ENCODE measurements at regions not wholly inside any gene's neighbourhood (a gene's known extent, or its start where the extent isn't known, plus 50 kb on each side); places are given as distances from the start of the nearest gene placed in this dataset.

DNA sequence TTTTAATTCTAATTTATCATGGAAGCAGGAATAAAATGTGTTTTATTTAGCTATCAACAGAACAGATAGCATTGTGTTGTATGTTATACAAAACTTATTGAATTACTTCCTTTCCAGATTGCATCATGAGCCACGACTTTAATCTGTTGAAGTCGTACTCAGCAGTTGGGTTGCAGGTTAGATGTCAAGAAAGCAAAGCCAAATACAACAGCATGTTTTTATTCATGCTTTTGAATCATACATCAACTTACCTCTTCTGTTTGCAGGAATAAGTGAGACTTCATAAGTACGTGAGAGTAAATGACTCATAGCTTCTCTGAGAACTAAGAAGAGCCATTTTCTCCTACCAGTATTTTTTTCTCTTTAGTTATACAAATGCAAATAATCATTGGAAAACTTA, 110.8 kb upstream of the ADGRL4 start:
- Histone ChIP-seq H3K9me3 (ENCODE audit: control insufficient read depth in 2 of 2, low read length in 2 of 2) (peaks cover 0 to 5% of the 10 kb centered on the region in 2 donors), H3K27ac (ENCODE audit: low read depth in 2 of 2, low read length in 2 of 2) (no peak overlapping the region), H3K9ac (ENCODE audit: low read depth in 1 of 2, low read length in 2 of 2) (no peak overlapping the region), H3K27me3 (ENCODE audit: control insufficient read depth in 2 of 2, insufficient read depth in 2 of 2, low read length in 2 of 2) (no peaks in the 10 kb centered on the region), H3K4me3 (ENCODE audit: low read length in 2 of 2) (no peak overlapping the region), H3K4me1 (ENCODE audit: control insufficient read depth in 2 of 2, insufficient read depth in 2 of 2, low read length in 2 of 2) (no peaks in the 10 kb centered on the region), H3K36me3 (ENCODE audit: control insufficient read depth in 2 of 2, insufficient read depth in 2 of 2, low read length in 2 of 2) (no peaks in the 10 kb centered on the region)

DNA sequence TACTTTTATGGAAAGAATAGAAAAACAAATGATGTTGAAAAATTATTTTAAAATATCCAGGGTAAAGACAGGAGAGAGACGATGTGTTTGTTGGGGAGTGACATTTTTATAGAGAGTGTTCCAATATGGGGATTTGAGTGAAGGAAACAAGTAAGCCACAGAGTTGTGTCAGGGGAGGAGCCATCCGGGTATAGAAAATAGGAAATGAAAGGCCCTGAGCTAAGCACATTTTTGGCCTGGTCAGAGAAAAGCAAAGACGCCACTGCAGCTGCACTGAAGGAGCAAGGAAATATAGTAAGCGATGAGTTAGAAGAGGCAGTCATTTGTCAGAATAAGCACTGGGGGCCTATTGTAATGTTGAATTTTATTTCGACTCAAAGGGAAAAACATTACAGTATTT, 107.3 kb upstream of the ADGRL4 start:
- no peaks in the 10 kb centered on the region for H3K36me3 ChIP-seq (ENCODE audit: control insufficient read depth in 2 of 2, insufficient read depth in 2 of 2, low read length in 2 of 2)
- no peaks in the 10 kb centered on the region for H3K27me3 ChIP-seq (ENCODE audit: control insufficient read depth in 2 of 2, insufficient read depth in 2 of 2, low read length in 2 of 2)
- H3K9me3 ChIP-seq (ENCODE audit: control insufficient read depth in 2 of 2, low read length in 2 of 2) = peaks cover 0 to 5% of the 10 kb centered on the region in 2 donors
- H3K9ac ChIP-seq (ENCODE audit: low read depth in 1 of 2, low read length in 2 of 2) = no peak overlapping the region
- no peaks in the 10 kb centered on the region for H3K4me1 ChIP-seq (ENCODE audit: control insufficient read depth in 2 of 2, insufficient read depth in 2 of 2, low read length in 2 of 2)
- no peak overlapping the region for H3K27ac ChIP-seq (ENCODE audit: low read depth in 2 of 2, low read length in 2 of 2)
- no peak overlapping the region for H3K4me3 ChIP-seq (ENCODE audit: low read length in 2 of 2)

DNA sequence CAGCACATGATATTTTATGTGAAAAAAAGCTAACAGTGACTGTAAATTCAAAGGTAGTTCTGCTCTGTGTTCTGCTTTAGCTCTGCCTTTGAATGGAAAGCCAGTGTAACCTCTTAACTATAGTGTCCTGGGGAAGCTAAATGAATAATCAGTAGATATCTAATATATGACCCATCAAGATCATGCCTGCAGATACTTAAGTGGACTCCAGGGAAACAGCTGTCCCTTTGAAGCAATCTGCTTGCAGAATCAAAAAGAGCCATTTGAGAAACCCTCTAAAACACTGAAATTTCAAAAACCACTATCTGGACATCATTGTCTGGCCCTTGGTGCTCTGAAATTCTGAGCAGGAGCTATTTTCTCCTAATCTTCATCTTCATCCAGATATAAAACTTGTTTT, 104.2 kb upstream of the ADGRL4 start:
- H3K4me3 ChIP-seq (ENCODE audit: low read length in 2 of 2) = no peak overlapping the region
- H3K27me3 ChIP-seq (ENCODE audit: control insufficient read depth in 2 of 2, insufficient read depth in 2 of 2, low read length in 2 of 2) = no peaks in the 10 kb centered on the region
- H3K27ac ChIP-seq (ENCODE audit: low read depth in 2 of 2, low read length in 2 of 2) = no peak overlapping the region
- peaks cover 0 to 5% of the 10 kb centered on the region in 2 donors for H3K9me3 ChIP-seq (ENCODE audit: control insufficient read depth in 2 of 2, low read length in 2 of 2)
- no peak overlapping the region for H3K9ac ChIP-seq (ENCODE audit: low read depth in 1 of 2, low read length in 2 of 2)
- no peaks in the 10 kb centered on the region for H3K36me3 ChIP-seq (ENCODE audit: control insufficient read depth in 2 of 2, insufficient read depth in 2 of 2, low read length in 2 of 2)
- no peaks in the 10 kb centered on the region for H3K4me1 ChIP-seq (ENCODE audit: control insufficient read depth in 2 of 2, insufficient read depth in 2 of 2, low read length in 2 of 2)

DNA sequence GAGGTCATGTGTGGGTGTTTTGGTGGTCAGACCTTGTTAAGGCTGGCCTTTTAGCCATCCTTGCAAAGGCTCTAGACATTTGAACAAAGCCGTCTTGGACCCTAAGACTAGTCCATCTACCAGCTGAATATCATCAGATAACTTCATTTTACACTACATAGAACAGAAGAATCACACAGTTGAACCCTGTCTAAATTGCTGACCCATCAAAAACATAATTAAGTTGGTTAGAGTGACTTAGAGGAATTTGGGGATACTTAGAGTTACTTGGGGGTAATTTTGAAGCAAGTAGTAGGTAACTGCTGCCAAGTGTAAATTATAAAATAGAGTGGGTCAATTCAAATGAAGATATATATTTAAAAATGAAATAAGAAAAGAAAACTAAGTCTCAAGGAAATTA, 102.9 kb upstream of the ADGRL4 start:
- H3K4me1 ChIP-seq (ENCODE audit: control insufficient read depth in 2 of 2, insufficient read depth in 2 of 2, low read length in 2 of 2) = no peaks in the 10 kb centered on the region
- no peaks in the 10 kb centered on the region for H3K36me3 ChIP-seq (ENCODE audit: control insufficient read depth in 2 of 2, insufficient read depth in 2 of 2, low read length in 2 of 2)
- no peak overlapping the region for H3K9ac ChIP-seq (ENCODE audit: low read depth in 1 of 2, low read length in 2 of 2)
- no peak overlapping the region for H3K4me3 ChIP-seq (ENCODE audit: low read length in 2 of 2)
- H3K27ac ChIP-seq (ENCODE audit: low read depth in 2 of 2, low read length in 2 of 2) = no peak overlapping the region
- H3K9me3 ChIP-seq (ENCODE audit: control insufficient read depth in 2 of 2, low read length in 2 of 2) = peaks cover 0 to 5% of the 10 kb centered on the region in 2 donors
- H3K27me3 ChIP-seq (ENCODE audit: control insufficient read depth in 2 of 2, insufficient read depth in 2 of 2, low read length in 2 of 2) = no peaks in the 10 kb centered on the region

DNA sequence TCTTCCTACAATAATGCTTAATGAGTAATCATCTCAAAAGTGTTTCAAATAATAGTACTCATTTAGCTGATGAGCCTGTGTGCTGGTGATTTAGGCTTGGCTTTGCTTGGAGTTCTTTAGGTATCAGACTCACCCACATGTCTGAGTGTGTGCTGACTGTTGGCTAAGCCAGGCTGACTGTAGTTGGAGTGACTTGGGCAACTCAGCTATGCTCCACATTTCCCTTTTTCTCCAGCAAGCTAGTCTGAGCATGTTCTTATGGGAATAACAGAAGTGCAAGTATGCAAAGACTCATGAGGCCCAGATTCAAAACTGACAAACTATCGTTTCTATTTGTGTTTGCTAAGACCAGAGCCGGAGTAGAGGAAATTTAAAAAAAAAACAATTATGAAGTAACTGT, 99.0 kb upstream of the ADGRL4 start:
- Histone ChIP-seq H3K36me3 (ENCODE audit: control insufficient read depth in 2 of 2, insufficient read depth in 2 of 2, low read length in 2 of 2) (no peaks in the 10 kb centered on the region), H3K9ac (ENCODE audit: low read depth in 1 of 2, low read length in 2 of 2) (no peak overlapping the region), H3K4me1 (ENCODE audit: control insufficient read depth in 2 of 2, insufficient read depth in 2 of 2, low read length in 2 of 2) (no peaks in the 10 kb centered on the region), H3K4me3 (ENCODE audit: low read length in 2 of 2) (no peak overlapping the region), H3K27me3 (ENCODE audit: control insufficient read depth in 2 of 2, insufficient read depth in 2 of 2, low read length in 2 of 2) (no peaks in the 10 kb centered on the region), H3K27ac (ENCODE audit: low read depth in 2 of 2, low read length in 2 of 2) (no peak overlapping the region), H3K9me3 (ENCODE audit: control insufficient read depth in 2 of 2, low read length in 2 of 2) (peaks cover 0 to 3% of the 10 kb centered on the region in 2 donors)

DNA sequence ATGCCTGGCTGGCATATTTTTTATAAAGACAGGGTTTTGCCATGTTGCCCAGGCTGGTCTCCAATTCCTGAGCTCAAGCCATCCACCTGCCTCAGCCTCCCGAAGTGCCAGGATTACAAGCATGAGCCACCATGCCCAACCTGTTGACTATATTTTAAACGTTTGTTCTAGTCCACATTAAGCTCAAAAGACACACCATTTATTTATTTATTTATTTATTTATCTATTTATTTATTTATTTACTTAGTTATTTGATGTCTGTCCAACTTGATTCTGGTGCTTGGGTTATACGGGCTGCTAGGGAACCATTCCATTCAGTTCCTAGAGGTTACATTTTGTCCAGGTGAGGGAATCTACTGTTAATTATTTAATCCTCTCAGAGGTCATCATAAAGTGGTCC, 98.1 kb upstream of the ADGRL4 start:
- Histone ChIP-seq H3K27me3 (ENCODE audit: control insufficient read depth in 2 of 2, insufficient read depth in 2 of 2, low read length in 2 of 2) (no peaks in the 10 kb centered on the region), H3K9ac (ENCODE audit: low read depth in 1 of 2, low read length in 2 of 2) (no peak overlapping the region), H3K4me1 (ENCODE audit: control insufficient read depth in 2 of 2, insufficient read depth in 2 of 2, low read length in 2 of 2) (no peaks in the 10 kb centered on the region), H3K9me3 (ENCODE audit: control insufficient read depth in 2 of 2, low read length in 2 of 2) (peaks cover 0 to 3% of the 10 kb centered on the region in 2 donors), H3K4me3 (ENCODE audit: low read length in 2 of 2) (no peak overlapping the region), H3K36me3 (ENCODE audit: control insufficient read depth in 2 of 2, insufficient read depth in 2 of 2, low read length in 2 of 2) (no peaks in the 10 kb centered on the region), H3K27ac (ENCODE audit: low read depth in 2 of 2, low read length in 2 of 2) (no peak overlapping the region)

DNA sequence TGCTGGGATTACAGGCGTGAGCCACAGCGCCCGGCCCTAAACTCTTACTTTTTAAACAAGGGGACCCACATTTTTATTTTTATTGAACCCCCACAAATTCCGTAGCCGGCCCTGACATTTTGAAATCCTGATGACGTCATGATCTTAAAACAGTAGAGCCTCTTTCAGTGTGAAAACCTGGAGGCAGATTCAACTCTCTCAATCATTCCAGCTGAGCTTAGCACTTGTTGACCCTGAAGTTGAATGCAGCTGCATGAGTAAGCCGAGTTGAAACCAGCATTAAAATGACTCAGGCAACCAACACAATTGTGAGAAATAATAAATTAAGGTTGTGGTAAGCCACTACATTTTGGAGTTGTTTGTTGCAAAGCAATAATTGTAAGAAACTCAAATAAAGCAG, 93.9 kb upstream of the ADGRL4 start:
- no peaks in the 10 kb centered on the region for H3K36me3 ChIP-seq (ENCODE audit: control insufficient read depth in 2 of 2, insufficient read depth in 2 of 2, low read length in 2 of 2)
- no peaks in the 10 kb centered on the region for H3K4me1 ChIP-seq (ENCODE audit: control insufficient read depth in 2 of 2, insufficient read depth in 2 of 2, low read length in 2 of 2)
- no peak overlapping the region for H3K9ac ChIP-seq (ENCODE audit: low read depth in 1 of 2, low read length in 2 of 2)
- H3K27ac ChIP-seq (ENCODE audit: low read depth in 2 of 2, low read length in 2 of 2) = no peak overlapping the region
- peaks cover 0 to 3% of the 10 kb centered on the region in 2 donors for H3K9me3 ChIP-seq (ENCODE audit: control insufficient read depth in 2 of 2, low read length in 2 of 2)
- H3K4me3 ChIP-seq (ENCODE audit: low read length in 2 of 2) = no peak overlapping the region
- no peaks in the 10 kb centered on the region for H3K27me3 ChIP-seq (ENCODE audit: control insufficient read depth in 2 of 2, insufficient read depth in 2 of 2, low read length in 2 of 2)

DNA sequence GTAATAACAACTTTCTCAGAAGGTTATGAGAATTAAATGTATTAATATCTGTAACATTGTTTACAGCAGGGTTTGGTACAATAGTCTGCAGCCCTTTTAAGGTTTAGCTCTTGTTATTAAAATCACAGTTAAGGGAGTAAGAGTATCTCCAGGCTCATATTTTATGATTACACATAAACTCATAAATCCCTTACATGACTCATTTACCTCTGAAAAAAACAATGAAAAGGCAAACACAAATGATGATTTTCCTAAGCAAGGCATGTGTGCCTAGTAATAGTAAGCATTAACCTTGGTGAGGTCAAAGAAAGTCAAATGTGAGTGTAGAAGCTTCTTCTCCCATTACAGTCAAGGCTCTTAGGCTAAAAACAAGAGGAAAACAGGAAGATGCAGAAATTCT, 84.5 kb upstream of the ADGRL4 start:
- Histone ChIP-seq H3K36me3 (ENCODE audit: control insufficient read depth in 2 of 2, insufficient read depth in 2 of 2, low read length in 2 of 2) (no peaks in the 10 kb centered on the region), H3K4me1 (ENCODE audit: control insufficient read depth in 2 of 2, insufficient read depth in 2 of 2, low read length in 2 of 2) (no peaks in the 10 kb centered on the region), H3K9ac (ENCODE audit: low read depth in 1 of 2, low read length in 2 of 2) (no peak overlapping the region), H3K9me3 (ENCODE audit: control insufficient read depth in 2 of 2, low read length in 2 of 2) (no peaks in the 10 kb centered on the region), H3K27me3 (ENCODE audit: control insufficient read depth in 2 of 2, insufficient read depth in 2 of 2, low read length in 2 of 2) (no peaks in the 10 kb centered on the region), H3K4me3 (ENCODE audit: low read length in 2 of 2) (no peak overlapping the region), H3K27ac (ENCODE audit: low read depth in 2 of 2, low read length in 2 of 2) (no peak overlapping the region)

DNA sequence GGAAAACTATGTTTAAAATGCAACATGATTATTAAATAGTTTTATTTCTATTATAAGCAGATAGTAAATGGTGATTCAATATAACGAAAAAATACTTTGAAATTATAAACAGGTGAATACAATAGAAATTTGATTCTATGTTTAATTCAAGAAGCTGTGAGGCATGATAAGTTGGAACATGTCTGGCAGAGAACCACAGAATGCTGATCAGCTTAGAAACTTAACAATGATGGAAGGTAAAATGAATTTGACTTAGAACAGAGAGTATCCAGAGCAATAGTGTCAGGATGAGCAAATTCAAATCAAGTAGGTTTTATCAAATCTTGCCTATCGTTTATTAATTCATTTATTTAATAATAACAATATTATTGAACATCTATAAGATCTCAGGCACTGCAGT, 83.4 kb upstream of the ADGRL4 start:
- Histone ChIP-seq H3K9ac (ENCODE audit: low read depth in 1 of 2, low read length in 2 of 2) (no peak overlapping the region), H3K27me3 (ENCODE audit: control insufficient read depth in 2 of 2, insufficient read depth in 2 of 2, low read length in 2 of 2) (no peaks in the 10 kb centered on the region), H3K9me3 (ENCODE audit: control insufficient read depth in 2 of 2, low read length in 2 of 2) (no peaks in the 10 kb centered on the region), H3K4me1 (ENCODE audit: control insufficient read depth in 2 of 2, insufficient read depth in 2 of 2, low read length in 2 of 2) (no peaks in the 10 kb centered on the region), H3K36me3 (ENCODE audit: control insufficient read depth in 2 of 2, insufficient read depth in 2 of 2, low read length in 2 of 2) (no peaks in the 10 kb centered on the region), H3K4me3 (ENCODE audit: low read length in 2 of 2) (no peak overlapping the region), H3K27ac (ENCODE audit: low read depth in 2 of 2, low read length in 2 of 2) (no peak overlapping the region)

DNA sequence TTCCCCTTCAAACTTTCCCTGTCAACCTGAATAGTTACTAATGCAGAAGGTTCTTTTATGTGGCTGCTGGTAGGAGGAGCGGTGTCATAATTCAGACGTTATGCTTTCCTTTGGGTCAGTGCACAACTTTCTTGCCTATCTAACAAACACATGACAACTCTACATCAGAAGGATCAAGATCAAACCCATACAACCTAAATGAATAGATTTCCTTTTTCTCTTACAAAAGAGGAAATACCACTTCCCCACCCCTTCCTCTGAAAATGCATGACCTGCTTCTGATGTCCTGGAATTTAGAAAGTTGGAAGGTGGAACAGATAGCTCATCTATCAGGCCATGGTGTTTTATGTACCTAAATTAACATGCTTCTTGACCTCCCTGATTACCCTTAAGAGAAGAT, 75.7 kb upstream of the ADGRL4 start:
- Histone ChIP-seq H3K4me1 (ENCODE audit: control insufficient read depth in 2 of 2, insufficient read depth in 2 of 2, low read length in 2 of 2) (peaks cover 0 to 2% of the 10 kb centered on the region in 2 donors), H3K27ac (ENCODE audit: low read depth in 2 of 2, low read length in 2 of 2) (no peak overlapping the region), H3K36me3 (ENCODE audit: control insufficient read depth in 2 of 2, insufficient read depth in 2 of 2, low read length in 2 of 2) (no peaks in the 10 kb centered on the region), H3K4me3 (ENCODE audit: low read length in 2 of 2) (no peak overlapping the region), H3K9ac (ENCODE audit: low read depth in 1 of 2, low read length in 2 of 2) (no peak overlapping the region), H3K9me3 (ENCODE audit: control insufficient read depth in 2 of 2, low read length in 2 of 2) (no peaks in the 10 kb centered on the region), H3K27me3 (ENCODE audit: control insufficient read depth in 2 of 2, insufficient read depth in 2 of 2, low read length in 2 of 2) (no peaks in the 10 kb centered on the region)

DNA sequence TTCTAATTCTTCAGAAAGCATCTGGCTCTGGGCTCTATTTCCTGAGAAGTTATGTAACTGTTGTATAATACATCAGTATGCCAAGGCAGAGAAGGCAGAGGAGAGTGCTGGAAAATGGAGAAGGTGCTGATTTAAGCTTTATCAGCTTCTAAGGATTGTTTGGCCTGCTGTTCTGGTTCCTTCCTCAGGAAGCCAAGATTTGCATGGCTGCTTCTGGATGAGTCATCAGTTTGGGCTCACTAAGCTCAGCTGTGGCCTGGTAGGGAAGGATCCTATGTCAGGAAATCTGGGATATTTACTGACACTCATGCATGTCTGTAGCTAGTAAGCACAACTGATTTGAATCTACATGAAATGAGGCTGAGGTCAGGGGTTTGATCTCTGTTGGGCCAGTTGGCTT, 73.2 kb upstream of the ADGRL4 start:
- Histone ChIP-seq H3K4me1 (ENCODE audit: control insufficient read depth in 2 of 2, insufficient read depth in 2 of 2, low read length in 2 of 2) (peaks cover 0 to 2% of the 10 kb centered on the region in 2 donors), H3K27ac (ENCODE audit: low read depth in 2 of 2, low read length in 2 of 2) (no peak overlapping the region), H3K36me3 (ENCODE audit: control insufficient read depth in 2 of 2, insufficient read depth in 2 of 2, low read length in 2 of 2) (no peaks in the 10 kb centered on the region), H3K9ac (ENCODE audit: low read depth in 1 of 2, low read length in 2 of 2) (no peak overlapping the region), H3K4me3 (ENCODE audit: low read length in 2 of 2) (no peak overlapping the region), H3K27me3 (ENCODE audit: control insufficient read depth in 2 of 2, insufficient read depth in 2 of 2, low read length in 2 of 2) (no peaks in the 10 kb centered on the region), H3K9me3 (ENCODE audit: control insufficient read depth in 2 of 2, low read length in 2 of 2) (no peaks in the 10 kb centered on the region)
